Stimulated activated effector memory CD8-positive, alpha-beta T cell treated with anti-CD3 and anti-CD28 coated beads, Interleukin-12 subunit alpha, Interleukin-12 subunit beta, amount 100 ng/mL, for 72 hours (primary cell): ENCODE measurements at regions not wholly inside any gene's neighbourhood (a gene's known extent, or its start where the extent isn't known, plus 50 kb on each side); places are given as distances from the start of the nearest gene placed in this dataset.
"Not testable (repeated sequence)": the region's sequence is repeated elsewhere in the genome, so short reads cannot be mapped to it uniquely, and the experiment has no call there.

Experiments used
- ATAC-seq: fragments of 150-1000 bp; cut with Tn5 transposase; 2 replicates; pipeline ENCODE4 v1.10.0; 2021
- DNase-seq, 2 donors: peaks; one replicate each; pipeline ENCODE4 v3.0.0; 2021 to 2022; ENCODE audit warnings: low spot score in 2 of 2
- H3K27ac Mint-ChIP-seq: one replicate; pipeline ENCODE4 v1.8.0; 2022; ENCODE audit warnings: mild to moderate bottlenecking, mixed read lengths
- H3K36me3 Mint-ChIP-seq: one replicate; pipeline ENCODE4 v1.8.0; 2022; ENCODE audit warnings: mild to moderate bottlenecking, mixed read lengths
- H3K4me1 Mint-ChIP-seq: one replicate; pipeline ENCODE4 v1.8.0; 2022; ENCODE audit warnings: mixed read lengths
- H3K4me3 Mint-ChIP-seq: one replicate; pipeline ENCODE4 v1.8.0; 2022; ENCODE audit warnings: mild to moderate bottlenecking, mixed read lengths
- H3K9me3 Mint-ChIP-seq: one replicate; pipeline ENCODE4 v1.8.0; 2022; ENCODE audit warnings: mixed read lengths

DNA sequence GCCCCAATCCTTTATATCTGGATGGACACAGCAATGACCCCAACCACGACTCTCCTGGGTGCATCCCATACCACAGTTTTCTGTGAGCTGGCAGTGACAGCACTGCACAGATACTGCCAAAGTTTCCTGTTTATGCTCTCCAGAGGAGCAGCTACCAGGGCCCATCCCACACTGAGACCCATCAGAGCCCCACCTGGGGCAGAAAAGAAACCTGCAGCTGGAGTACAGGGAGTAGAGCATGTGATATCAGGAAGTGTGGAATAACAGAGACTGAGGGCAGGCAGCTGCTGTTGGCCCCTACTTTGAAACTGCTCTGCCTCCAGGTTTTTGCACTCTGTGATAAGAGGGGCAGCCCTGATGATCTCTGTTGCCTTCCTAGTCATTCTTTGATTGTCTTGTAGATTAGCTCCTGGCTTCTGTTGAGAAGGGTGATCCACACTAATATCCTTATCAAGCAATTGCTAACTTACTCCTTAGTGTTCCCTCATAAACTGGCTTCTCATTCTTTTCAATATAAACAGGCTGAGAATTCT lies 526.3 kb upstream of the TECRL start:
- H3K27ac Mint-ChIP-seq, result no peak overlapping the region
- peaks cover 14% of the 10 kb centered on the region for H3K9me3 Mint-ChIP-seq
- no peaks in the 10 kb centered on the region for H3K36me3 Mint-ChIP-seq
- DNase-seq (no peak), ATAC-seq (no peak)
- H3K4me1 Mint-ChIP-seq, result no peaks in the 10 kb centered on the region
- H3K4me3 Mint-ChIP-seq, result no peak overlapping the region

DNA sequence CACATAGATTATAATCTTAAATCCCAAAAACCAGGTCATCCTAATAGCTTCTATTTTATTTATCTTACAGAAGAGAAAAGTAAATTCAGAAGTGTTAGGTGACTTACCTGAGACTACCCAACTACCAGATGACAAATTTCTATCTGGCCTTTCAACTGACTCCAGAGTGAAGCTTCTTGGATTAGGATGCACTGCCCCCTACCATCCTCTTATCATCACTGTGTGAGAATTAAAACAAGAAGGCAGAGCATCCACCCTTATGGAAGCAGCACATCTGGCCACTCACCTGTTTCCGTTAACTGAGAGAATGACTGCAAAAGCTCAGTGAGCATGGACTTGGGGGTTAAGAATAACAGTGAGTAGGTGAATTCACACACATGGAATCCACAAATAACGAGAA lies 502.6 kb upstream of the TECRL start:
- no peaks in the 10 kb centered on the region for H3K4me1 Mint-ChIP-seq
- no peak overlapping the region for H3K4me3 Mint-ChIP-seq
- peaks cover 20% of the 10 kb centered on the region for H3K9me3 Mint-ChIP-seq
- no peak for DNase-seq
- ATAC-seq, result no peak
- H3K27ac Mint-ChIP-seq, result no peak overlapping the region
- H3K36me3 Mint-ChIP-seq, result no peaks in the 10 kb centered on the region

DNA sequence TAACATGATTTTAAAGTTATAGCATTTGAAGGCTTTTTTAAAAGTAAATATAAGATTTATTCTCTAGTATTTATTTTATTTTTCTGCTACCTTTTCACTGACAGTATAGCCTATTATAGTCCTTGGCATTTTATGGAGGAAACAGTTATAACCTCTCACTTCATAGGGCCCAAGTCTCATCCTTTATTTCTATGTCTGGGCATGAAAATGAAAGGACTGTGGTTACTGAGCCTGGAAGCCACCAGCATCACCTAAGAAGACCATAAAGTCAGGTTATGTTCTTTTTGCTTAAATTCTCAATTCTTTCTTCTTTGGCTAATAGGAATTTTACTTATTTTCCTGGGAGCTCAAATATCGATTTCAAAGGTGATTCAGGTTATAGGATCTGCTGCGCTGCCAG lies 494.7 kb upstream of the TECRL start:
- Mint-ChIP-seq H3K9me3 (peaks cover 12% of the 10 kb centered on the region), H3K36me3 (no peaks in the 10 kb centered on the region), H3K4me1 (no peaks in the 10 kb centered on the region), H3K27ac (no peak overlapping the region), H3K4me3 (no peak overlapping the region)
- DNase-seq, result no peak
- ATAC-seq, result no peak

DNA sequence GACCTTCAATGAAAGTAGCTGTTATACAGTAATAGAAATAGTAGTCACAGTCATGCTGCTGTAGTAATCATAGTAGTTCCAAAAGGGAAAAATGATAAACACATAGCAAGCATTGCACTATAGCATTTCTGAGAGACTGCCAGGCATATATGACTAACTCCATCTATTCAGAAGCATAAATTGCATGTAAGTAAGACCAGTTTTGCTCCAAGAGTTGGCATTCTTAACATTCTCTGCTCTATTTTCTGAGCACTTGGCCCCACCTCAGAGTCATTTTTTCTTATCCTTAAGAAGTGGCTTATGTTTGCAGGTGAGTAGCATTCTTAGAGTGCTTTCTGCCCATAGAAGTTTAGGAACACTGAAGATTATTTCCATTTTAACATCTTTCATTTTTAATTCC lies 490.3 kb upstream of the TECRL start:
- Mint-ChIP-seq H3K9me3 (peaks cover 7% of the 10 kb centered on the region), H3K27ac (no peak overlapping the region), H3K4me3 (no peak overlapping the region), H3K36me3 (no peaks in the 10 kb centered on the region), H3K4me1 (no peaks in the 10 kb centered on the region)
- no peak for ATAC-seq
- DNase-seq, result no peak

DNA sequence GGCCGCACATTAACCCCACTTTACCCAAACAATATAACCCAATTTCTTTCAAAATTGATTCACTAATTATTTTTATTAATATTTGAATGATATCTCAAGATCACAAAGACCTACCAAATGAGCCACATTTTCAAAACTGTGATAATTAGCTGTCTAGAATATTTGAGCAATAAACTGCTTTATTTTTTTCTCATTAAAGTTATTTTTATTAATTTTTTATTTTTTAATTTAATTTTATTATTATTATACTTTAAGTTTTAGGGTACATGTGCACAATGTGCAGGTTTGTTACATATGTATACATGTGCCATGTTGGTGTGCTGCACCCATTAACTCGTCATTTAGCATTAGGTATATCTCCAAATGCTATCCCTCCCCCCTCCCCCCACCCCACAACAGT lies 489.8 kb upstream of the TECRL start:
- ATAC-seq, H3K4me3 Mint-ChIP-seq, DNase-seq, H3K4me1 Mint-ChIP-seq, H3K9me3 Mint-ChIP-seq, H3K27ac Mint-ChIP-seq, H3K36me3 Mint-ChIP-seq: not testable (repeated sequence)

DNA sequence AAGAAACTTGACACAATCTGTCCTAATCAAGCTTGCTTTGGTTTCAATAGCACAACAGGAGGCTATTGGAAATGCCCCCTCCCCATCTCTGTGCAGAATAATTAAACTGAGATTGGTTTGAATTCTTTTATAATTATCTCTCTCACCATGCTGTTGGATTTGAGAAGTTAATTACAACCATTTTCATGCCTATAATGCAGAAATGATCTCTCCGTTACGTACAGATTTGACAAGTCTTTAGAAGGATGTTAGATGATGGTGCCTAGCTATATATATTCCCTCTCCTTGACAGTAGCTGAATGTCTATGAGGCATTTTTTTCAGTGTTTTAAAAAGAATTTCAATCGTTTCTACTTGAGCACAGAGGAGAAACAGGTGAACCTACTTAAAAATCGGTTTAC lies 488.4 kb upstream of the TECRL start:
- Mint-ChIP-seq H3K4me3 (no peak overlapping the region), H3K4me1 (no peaks in the 10 kb centered on the region), H3K36me3 (no peaks in the 10 kb centered on the region), H3K9me3 (peaks cover 7% of the 10 kb centered on the region), H3K27ac (no peak overlapping the region)
- no peak for DNase-seq
- ATAC-seq, result no peak

DNA sequence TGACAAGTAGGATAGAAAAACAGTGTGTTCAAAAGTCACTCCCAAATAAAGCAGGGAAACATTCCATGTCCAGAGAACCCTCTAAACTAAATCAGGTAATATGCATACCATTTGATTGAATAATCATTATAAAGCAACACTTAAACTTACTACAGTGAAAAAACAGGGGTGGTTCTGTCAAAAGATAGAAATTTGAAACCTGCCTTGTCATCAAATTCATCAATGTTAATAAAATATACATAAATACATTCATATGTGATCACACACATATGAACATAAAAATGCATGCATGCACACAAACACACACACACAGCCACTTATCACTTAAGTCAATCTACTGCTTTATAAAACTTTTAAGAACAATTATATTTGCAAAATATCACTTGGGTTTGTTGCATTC lies 485.8 kb upstream of the TECRL start:
- Mint-ChIP-seq H3K9me3 (peaks cover 7% of the 10 kb centered on the region), H3K4me3 (no peak overlapping the region), H3K27ac (no peak overlapping the region), H3K36me3 (no peaks in the 10 kb centered on the region), H3K4me1 (no peaks in the 10 kb centered on the region)
- DNase-seq (no peak), ATAC-seq (no peak)

DNA sequence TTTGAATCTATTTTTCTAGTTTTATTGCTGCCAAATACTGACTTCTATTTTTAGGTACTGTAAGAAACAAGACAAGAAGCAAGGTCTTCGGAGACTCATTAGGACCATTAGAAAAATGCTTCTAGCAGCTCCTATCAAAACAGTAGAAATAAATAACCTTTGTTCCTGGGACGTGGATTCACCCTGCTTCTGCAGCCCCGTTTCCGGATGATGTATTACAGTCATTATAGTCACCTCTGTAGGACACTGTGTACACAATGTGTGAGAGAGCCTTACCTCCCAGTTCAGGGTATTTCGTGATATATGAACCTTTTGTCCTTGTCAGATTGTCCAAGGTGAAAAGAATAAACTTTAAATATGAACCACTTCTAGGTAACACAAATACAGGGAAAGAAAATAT lies 484.0 kb upstream of the TECRL start:
- ATAC-seq (no peak), DNase-seq (no peak)
- Mint-ChIP-seq H3K27ac (no peak overlapping the region), H3K9me3 (peaks cover 10% of the 10 kb centered on the region), H3K36me3 (no peaks in the 10 kb centered on the region), H3K4me1 (no peaks in the 10 kb centered on the region), H3K4me3 (no peak overlapping the region)

DNA sequence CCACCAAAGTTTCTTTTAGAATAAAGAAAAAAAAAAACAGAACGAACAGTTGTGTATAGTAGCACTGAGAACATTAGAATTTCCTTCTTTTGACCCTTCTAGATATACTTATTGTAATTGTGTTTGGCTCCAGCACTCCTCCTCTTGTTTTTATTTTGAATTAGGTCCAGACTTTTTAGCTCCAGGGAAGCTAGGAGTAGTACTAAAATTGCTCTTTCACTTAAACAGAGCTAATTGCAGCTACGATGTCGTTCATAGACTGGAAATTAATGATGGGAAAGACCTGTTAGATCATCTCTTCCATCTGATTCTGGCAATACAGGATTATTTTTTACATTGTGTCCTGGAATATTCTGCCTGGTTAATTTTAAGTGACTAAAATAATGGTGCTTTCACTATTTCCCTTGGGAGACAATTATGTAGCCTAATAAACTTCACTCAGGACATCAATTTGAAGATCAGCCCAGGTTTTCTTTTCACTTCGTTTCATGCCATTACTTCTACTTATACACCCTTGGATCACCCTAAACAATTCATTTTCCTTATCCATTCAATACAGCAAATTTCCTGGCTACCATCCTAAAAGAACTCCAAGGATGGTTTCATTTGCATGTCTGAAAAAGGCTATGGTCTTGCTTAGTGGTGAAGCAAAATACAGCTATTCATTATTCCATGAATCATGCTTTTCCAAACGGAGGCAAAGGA lies 480.8 kb upstream of the TECRL start:
- Mint-ChIP-seq H3K36me3 (no peaks in the 10 kb centered on the region), H3K4me1 (no peaks in the 10 kb centered on the region), H3K27ac (no peak overlapping the region), H3K4me3 (no peak overlapping the region), H3K9me3 (peaks cover 13% of the 10 kb centered on the region)
- no peak for DNase-seq
- no peak for ATAC-seq

DNA sequence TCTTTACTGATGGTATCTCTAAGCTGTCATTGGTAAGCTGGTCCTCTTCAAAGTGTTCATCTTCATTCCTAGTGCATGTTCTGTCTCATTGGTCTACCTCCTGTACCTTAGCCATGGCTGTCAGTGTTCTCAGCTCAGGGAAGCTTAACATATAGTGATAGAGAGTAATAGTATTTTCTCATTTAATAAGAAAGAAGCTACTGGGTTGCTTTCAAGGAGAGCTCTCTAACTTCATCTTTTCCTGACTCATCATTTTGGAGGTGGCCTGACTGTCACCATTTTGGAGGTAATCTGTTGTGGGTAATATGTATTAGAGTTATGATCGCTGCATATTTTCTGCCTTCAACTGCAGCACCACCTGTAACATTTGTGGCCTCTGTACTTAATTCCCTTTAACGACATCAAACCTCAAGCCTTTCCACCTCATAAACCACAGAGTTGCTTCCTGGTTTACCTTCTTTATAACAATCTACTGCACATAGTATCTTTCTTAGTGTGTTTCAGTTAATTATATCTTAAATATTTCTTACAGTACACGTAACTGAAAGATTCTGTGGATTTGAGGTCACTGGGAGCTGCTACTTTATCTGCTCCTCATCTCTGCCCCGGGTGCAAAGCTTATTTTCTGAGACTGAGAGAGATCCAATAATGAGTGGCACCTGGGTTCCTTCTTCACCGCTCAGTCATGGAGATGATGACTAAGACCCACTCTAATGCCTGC lies 474.0 kb upstream of the TECRL start:
- Mint-ChIP-seq H3K27ac (no peak overlapping the region), H3K36me3 (no peaks in the 10 kb centered on the region), H3K9me3 (peaks cover 15% of the 10 kb centered on the region), H3K4me1 (no peaks in the 10 kb centered on the region), H3K4me3 (no peak overlapping the region)
- no peak for ATAC-seq
- no peak for DNase-seq

DNA sequence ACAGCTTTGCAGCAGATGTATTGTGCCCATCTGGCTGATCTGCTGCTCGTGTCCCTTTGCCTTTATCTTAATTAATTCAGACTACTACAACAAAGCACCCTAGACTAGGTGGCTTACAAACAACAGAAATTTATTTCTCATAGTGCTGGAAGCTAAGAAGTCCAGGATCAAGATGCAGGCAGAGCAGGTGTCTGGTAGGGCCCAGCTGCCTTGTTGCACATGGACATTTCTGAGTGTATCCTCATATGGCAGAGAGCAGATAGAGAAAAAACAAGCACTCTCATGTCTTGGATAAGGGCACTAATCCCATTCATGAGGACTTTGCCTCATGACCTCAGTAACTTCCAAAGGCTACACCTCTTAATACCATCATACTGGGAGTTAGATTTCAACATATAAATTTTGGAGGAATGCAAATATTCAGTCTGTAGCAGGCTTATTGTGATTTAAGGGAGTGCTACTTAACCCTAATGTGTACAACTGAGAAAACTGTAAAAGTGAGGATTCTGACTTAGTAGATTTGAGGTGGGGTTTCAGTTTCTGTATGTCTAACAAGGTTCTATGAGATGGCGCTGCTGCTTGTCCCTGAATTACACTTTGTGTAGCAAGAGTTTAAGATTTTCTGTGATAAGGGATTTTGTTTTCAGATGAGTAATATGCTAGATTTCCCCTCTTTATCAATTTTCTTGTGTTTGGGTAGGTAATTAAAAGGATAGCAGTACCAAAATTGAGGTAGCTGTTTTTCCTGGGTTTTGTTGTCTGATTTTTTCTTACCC lies 473.2 kb upstream of the TECRL start:
- H3K9me3 Mint-ChIP-seq, result peaks cover 13% of the 10 kb centered on the region
- ATAC-seq (no peak), DNase-seq (no peak)
- H3K4me1 Mint-ChIP-seq, result no peaks in the 10 kb centered on the region
- no peak overlapping the region for H3K4me3 Mint-ChIP-seq
- H3K36me3 Mint-ChIP-seq, result no peaks in the 10 kb centered on the region
- H3K27ac Mint-ChIP-seq, result no peak overlapping the region

DNA sequence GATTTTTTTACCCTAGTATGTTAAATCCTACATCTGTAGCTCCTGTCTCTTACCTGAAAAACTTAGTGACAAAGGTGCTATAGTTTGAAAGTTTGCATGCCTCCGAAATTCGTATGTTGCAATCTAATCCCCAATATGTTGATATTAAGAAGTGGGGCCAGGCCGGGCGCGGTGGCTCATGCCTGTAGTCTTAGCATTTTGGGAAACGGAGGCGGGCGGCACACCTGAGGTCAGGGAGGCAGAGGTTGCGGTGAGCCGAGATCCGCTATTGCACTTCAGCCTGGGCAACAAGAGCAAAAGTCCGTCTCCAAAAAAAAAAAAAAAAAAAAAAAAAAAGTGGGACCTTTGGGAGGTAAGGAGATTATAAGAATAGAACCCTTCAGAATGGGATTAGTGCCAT lies 471.3 kb upstream of the TECRL start:
- DNase-seq, result no peak
- ATAC-seq, result no peak
- H3K9me3 Mint-ChIP-seq, result peaks cover 14% of the 10 kb centered on the region
- H3K27ac Mint-ChIP-seq, result no peak overlapping the region
- H3K4me1 Mint-ChIP-seq, result no peaks in the 10 kb centered on the region
- H3K4me3 Mint-ChIP-seq, result no peak overlapping the region
- H3K36me3 Mint-ChIP-seq, result no peaks in the 10 kb centered on the region

DNA sequence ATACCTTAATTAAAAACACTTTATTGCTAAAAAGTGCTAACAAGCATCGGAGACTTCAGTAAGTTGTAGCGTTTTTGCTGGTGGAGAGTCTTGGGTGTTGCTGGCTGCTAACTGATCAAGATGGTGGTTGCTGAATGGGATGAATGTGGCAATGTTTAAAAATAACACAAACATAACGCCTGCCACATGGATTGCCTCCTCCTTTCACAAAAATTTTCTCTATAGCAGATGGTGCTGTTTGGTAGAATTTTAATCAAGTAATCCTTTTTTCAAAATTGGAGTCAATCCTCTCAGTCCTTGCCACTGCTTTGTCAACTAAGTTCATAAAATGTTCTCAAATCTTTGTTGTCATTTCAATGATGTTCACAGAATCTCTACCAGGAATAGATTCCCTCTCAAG lies 466.8 kb upstream of the TECRL start:
- no peak for ATAC-seq
- H3K4me3 Mint-ChIP-seq, result no peak overlapping the region
- no peak for DNase-seq
- peaks cover 15% of the 10 kb centered on the region for H3K9me3 Mint-ChIP-seq
- H3K27ac Mint-ChIP-seq, result no peak overlapping the region
- H3K4me1 Mint-ChIP-seq, result no peaks in the 10 kb centered on the region
- H3K36me3 Mint-ChIP-seq, result no peaks in the 10 kb centered on the region

DNA sequence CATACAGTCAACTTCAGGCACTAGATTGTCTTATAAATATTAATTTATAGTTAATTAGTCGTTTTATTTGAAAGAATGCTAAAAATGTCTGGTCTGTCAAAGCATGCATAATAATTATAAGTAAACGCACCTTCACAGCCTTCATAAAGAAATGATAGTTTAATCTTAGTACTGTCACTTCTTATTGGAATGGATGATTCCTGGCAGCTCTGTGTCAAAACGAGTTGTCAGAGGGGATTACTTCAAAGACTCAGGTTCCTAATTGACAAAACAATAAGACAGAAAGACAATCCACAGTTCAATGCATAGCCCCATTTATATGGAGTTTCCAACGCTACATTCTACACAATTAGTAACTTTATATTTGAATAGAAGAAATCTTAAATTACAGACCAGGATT lies 461.3 kb upstream of the TECRL start:
- Mint-ChIP-seq H3K9me3 (peaks cover 17% of the 10 kb centered on the region), H3K36me3 (no peaks in the 10 kb centered on the region), H3K4me3 (no peak overlapping the region), H3K4me1 (no peaks in the 10 kb centered on the region), H3K27ac (no peak overlapping the region)
- DNase-seq, result no peak
- ATAC-seq, result no peak

DNA sequence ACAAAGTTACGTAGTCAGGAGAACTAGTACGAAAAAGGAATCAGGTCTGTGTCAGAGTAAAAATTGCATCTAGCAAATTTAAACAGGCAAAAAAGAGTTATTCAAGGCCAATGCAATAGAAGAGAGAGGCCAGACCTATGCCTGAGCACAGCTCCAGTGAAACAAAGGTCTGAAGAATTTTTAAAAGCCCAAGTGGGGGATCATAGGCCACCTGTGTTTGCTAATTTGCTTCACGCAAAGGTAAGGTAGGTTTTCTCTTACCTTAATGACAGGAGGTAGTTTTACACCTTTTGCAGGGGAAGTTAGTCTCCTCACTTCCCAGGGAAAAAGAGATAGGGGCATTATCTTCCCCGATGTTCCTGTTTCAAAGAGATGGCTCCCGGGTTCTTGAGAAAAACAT lies 448.6 kb upstream of the TECRL start:
- no peak overlapping the region for H3K4me3 Mint-ChIP-seq
- no peak for ATAC-seq
- no peaks in the 10 kb centered on the region for H3K36me3 Mint-ChIP-seq
- DNase-seq, result no peak
- H3K4me1 Mint-ChIP-seq, result no peaks in the 10 kb centered on the region
- H3K27ac Mint-ChIP-seq, result no peak overlapping the region
- H3K9me3 Mint-ChIP-seq, result peaks cover 10% of the 10 kb centered on the region

DNA sequence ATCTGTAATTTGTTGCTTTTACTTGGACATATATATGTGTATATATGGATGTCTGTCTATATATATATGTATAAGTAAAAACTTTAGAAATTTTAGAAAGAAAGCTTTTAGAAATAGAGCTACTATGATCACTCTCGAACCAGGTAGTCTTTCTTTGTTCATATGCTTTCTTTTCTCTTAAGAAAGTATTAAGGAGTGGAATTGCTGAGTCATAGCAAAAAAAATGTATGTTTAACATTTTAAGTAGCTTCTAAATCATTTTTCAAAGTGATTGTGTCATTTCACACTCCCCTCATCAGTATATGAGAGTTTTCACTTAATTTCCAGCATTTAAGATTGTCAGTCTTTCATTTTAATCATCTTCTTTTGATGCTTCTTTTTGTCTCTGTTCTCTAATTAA lies 447.9 kb upstream of the TECRL start:
- no peak for DNase-seq
- H3K4me1 Mint-ChIP-seq, result no peaks in the 10 kb centered on the region
- H3K36me3 Mint-ChIP-seq, result no peaks in the 10 kb centered on the region
- no peak overlapping the region for H3K4me3 Mint-ChIP-seq
- peaks cover 11% of the 10 kb centered on the region for H3K9me3 Mint-ChIP-seq
- no peak for ATAC-seq
- H3K27ac Mint-ChIP-seq, result no peak overlapping the region
